ENCODE measurements at regions not wholly inside any gene's neighbourhood (a gene's known extent, or its start where the extent isn't known, plus 50 kb on each side); places are given as distances from the start of the nearest gene placed in this dataset.

- no peak for TF ChIP-seq CTCF (IDR thresholded peaks at IDR 0.05; ENCODE audit: control insufficient read depth, insufficient read depth, low read depth, low read length, missing control alignments)
- H3K4me3 ChIP-seq (ENCODE audit: control insufficient read depth, low read depth, low read length): no peak overlapping the region
Observed at GRCh38 chr1:193472430-193472829, 286.0 kb upstream of the B3GALT2 start.

GRCh38 chr1:193471981-193472380 lies 285.6 kb upstream of the B3GALT2 start:
- no peak for DNase-seq (ENCODE audit: low read depth)
- no peak overlapping the region for H3K4me3 ChIP-seq (ENCODE audit: control insufficient read depth, low read depth, low read length)
- no peak for TF ChIP-seq CTCF (IDR thresholded peaks at IDR 0.05; ENCODE audit: control insufficient read depth, insufficient read depth, low read depth, low read length, missing control alignments)

More at GRCh38 chr1:193472430-193472829, 286.0 kb upstream of the B3GALT2 start:
- no peak for DNase-seq (ENCODE audit: low read depth)

- H3K4me3 ChIP-seq (ENCODE audit: control insufficient read depth, low read depth, low read length): no peak overlapping the region
- no peak for TF ChIP-seq CTCF (IDR thresholded peaks at IDR 0.05; ENCODE audit: control insufficient read depth, insufficient read depth, low read depth, low read length, missing control alignments)
Observed at GRCh38 chr1:193463326-193463932, 277.0 kb upstream of the B3GALT2 start.

GRCh38 chr1:193462629-193463320 lies 276.4 kb upstream of the B3GALT2 start:
- DNase-seq (ENCODE audit: low read depth): no peak
- no peak overlapping the region for H3K4me3 ChIP-seq (ENCODE audit: control insufficient read depth, low read depth, low read length)
- TF ChIP-seq CTCF (IDR thresholded peaks at IDR 0.05; ENCODE audit: control insufficient read depth, insufficient read depth, low read depth, low read length, missing control alignments): no peak

More at GRCh38 chr1:193463326-193463932, 277.0 kb upstream of the B3GALT2 start:
- no peak for DNase-seq (ENCODE audit: low read depth)

- no peak for TF ChIP-seq CTCF (IDR thresholded peaks at IDR 0.05; ENCODE audit: control insufficient read depth, insufficient read depth, low read depth, low read length, missing control alignments)
- no peak overlapping the region for H3K4me3 ChIP-seq (ENCODE audit: control insufficient read depth, low read depth, low read length)
- no peak for DNase-seq (ENCODE audit: low read depth)
Observed at GRCh38 chr1:193458628-193459027, 272.2 kb upstream of the B3GALT2 start.

GRCh38 chr1:193457676-193458075 lies 271.3 kb upstream of the B3GALT2 start:
- TF ChIP-seq CTCF (IDR thresholded peaks at IDR 0.05; ENCODE audit: control insufficient read depth, insufficient read depth, low read depth, low read length, missing control alignments): no peak
- no peak overlapping the region for H3K4me3 ChIP-seq (ENCODE audit: control insufficient read depth, low read depth, low read length)
- no peak for DNase-seq (ENCODE audit: low read depth)

All from AG09309 (cell line).